ENCODE measurements at regions not wholly inside any gene's neighbourhood (a gene's known extent, or its start where the extent isn't known, plus 50 kb on each side); places are given as distances from the start of the nearest gene placed in this dataset.

- no peak overlapping the region for H3K4me2 ChIP-seq (ENCODE audit: insufficient read depth, insufficient read length, low read length)
- no peaks in the 10 kb centered on the region for H3K9me3 ChIP-seq (ENCODE audit: control insufficient read depth, low read depth, low read length)
- no peaks in the 10 kb centered on the region for H3K79me2 ChIP-seq (ENCODE audit: insufficient read depth, low read length)
- no peak overlapping the region for H2BK20ac ChIP-seq (ENCODE audit: low read depth, low read length, poor library complexity, severe bottlenecking)
- no peak overlapping the region for H3K18ac ChIP-seq (ENCODE audit: insufficient read length, low read depth, low read length)
- Mint-ChIP-seq H3K4me1 (peaks cover 0 to 5% of the 10 kb centered on the region in 2 experiments; a peak in 2 of 4 replicates), H3K9me3 (peaks cover 2 to 3% of the 10 kb centered on the region in 2 experiments; a peak in 2 of 5 replicates), H3K36me3 (ENCODE audit: insufficient read depth in 1 of 3, low read depth in 3 of 3) (no peaks in the 10 kb centered on the region), H3K27me3 (ENCODE audit: low read depth) (no peaks in the 10 kb centered on the region), H3K27ac (no peak overlapping the region), H3K4me3 (no peak overlapping the region)
- H4K20me1 ChIP-seq (ENCODE audit: control insufficient read depth, insufficient read depth, insufficient read length): no peaks in the 10 kb centered on the region
- H2AFZ ChIP-seq (ENCODE audit: low read length): no peak overlapping the region
- no peak overlapping the region for H3K9ac ChIP-seq (ENCODE audit: extremely low read depth, insufficient read length, low read length)
- H2BK5ac ChIP-seq (ENCODE audit: insufficient read length, low read length): no peak overlapping the region
- H3K23ac ChIP-seq (ENCODE audit: insufficient read length, low read depth, low read length): no peak overlapping the region
- no peaks in the 10 kb centered on the region for H3K4me1 ChIP-seq (ENCODE audit: insufficient read depth, low read length)
- no peak overlapping the region for H2BK120ac ChIP-seq (ENCODE audit: low read depth, low read length, poor library complexity, severe bottlenecking)
- no peak overlapping the region for H3K56ac ChIP-seq (ENCODE audit: insufficient read length, low read depth, low read length)
- no CpG with 5 or more reads among the region's 2 CpGs for WGBS (ENCODE audit: extremely low coverage, insufficient read length, low lambda C conversion rate)
- H4K91ac ChIP-seq (ENCODE audit: insufficient read length, low read depth, low read length): no peak overlapping the region
- no peaks in the 10 kb centered on the region for H3K27me3 ChIP-seq (ENCODE audit: insufficient read depth, low read length)
- no peak overlapping the region for H3K27ac ChIP-seq (ENCODE audit: insufficient read length, low read depth, low read length)
- H4K8ac ChIP-seq (replicated peaks; ENCODE audit: insufficient read length, low read depth, low read length): no peak overlapping the region
- no peak overlapping the region for H4K5ac ChIP-seq (ENCODE audit: insufficient read length, low read depth, low read length)
- no peak for TF ChIP-seq CTCF (conservative IDR thresholded peaks at IDR 0.05)
- H3K79me1 ChIP-seq (ENCODE audit: insufficient read depth, low read depth, low read length, poor library complexity, severe bottlenecking): no peaks in the 10 kb centered on the region
- H2BK12ac ChIP-seq (ENCODE audit: insufficient read length, low read depth, low read length): no peak overlapping the region
- no peak for DNase-seq
- H3T11ph ChIP-seq (ENCODE audit: low read length): no peak overlapping the region
- H3K4ac ChIP-seq (ENCODE audit: low read depth, low read length): no peak overlapping the region
- H2AK5ac ChIP-seq (ENCODE audit: insufficient read length, low read length): no peak overlapping the region
- no peak overlapping the region for H2BK15ac ChIP-seq (ENCODE audit: low read depth, low read length)
- H3K23me2 ChIP-seq (ENCODE audit: insufficient read length, low read depth, low read length, poor library complexity, severe bottlenecking): no peaks in the 10 kb centered on the region
- H3K14ac ChIP-seq (ENCODE audit: insufficient read depth, low read length): no peak overlapping the region
Measured at GRCh38 chr5:18323891-18324290, 689.6 kb downstream of the TAF11L14 start.

Data from H9 (cell line).